ENCODE measurements at regions not wholly inside any gene's neighbourhood (a gene's known extent, or its start where the extent isn't known, plus 50 kb on each side); places are given as distances from the start of the nearest gene placed in this dataset.
A peak's percentile ranks its signal among the peaks of the same experiment; 100 is the strongest.

DNA sequence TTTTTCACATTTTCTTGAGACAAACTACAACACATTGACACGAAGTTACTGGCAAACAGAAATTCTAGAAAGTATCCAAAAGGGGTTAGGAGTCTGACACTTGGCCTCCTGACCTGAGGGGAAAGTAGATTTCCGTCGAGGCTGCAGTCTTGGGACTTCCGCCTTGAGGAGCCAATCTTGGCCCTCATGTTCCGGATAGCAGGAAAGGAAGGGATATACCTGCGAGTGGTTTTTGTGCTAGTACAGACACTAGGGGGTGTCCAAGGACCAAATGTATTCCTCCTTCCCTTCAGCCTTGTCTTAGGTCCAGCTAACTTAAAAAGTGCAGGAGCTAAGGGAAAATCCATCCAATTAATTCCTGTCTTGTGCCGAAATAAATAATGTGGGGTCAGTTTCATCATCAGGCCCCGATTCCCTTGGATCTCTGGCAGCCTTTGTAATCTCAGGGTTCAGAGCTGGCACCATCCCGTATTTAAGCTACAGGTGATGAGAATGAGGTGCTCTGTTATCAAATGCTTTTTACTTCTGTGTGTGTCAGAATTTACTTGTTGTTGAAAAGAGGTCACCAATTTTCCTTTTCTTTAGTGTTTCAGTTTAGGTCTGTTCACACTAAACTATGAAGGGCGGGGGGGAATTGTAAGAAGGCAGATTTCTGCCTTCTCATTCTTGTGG, 330.2 kb upstream of the FANCL start:
- no peak overlapping the region for H3K27ac ChIP-seq
- no peaks in the 10 kb centered on the region for H3K4me1 ChIP-seq
- FAIRE-seq (no peak), DNase-seq (ENCODE audit: low read depth in 1 of 2, low spot score in 1 of 2) (peak; percentile 44 to 87), ATAC-seq (peak; percentile 99 to 100)
- no peaks in the 10 kb centered on the region for H3K9me3 ChIP-seq
- H3K4me3 ChIP-seq, result no peak overlapping the region
- H3K4me2 ChIP-seq, result peak overlapping the region; percentile 52
- CTCF ChIA-PET, result interaction anchor here (0.6 to 2.3 kb wide), 20 partner anchors 12 to 1979 kb away, joined by 3 to 19 read pairs (median 3); no protein-coding TSS in a partner anchor
- POLR2A ChIA-PET, result interaction anchor here (0.5 kb wide), 1 partner anchor 64 kb away, joined by 3 read pairs; no protein-coding TSS in a partner anchor
- TF ChIP-seq E2F6 (IDR thresholded peaks at IDR 0.05; ENCODE audit: borderline replicate concordance, low read depth) (peak; percentile 74; the same call in 1 of the 2 replicates), REST (IDR thresholded peaks at IDR 0.05) (no peak), SMC3 (IDR thresholded peaks at IDR 0.05) (peak; percentile 89), MAX (IDR thresholded peaks at IDR 0.05) (peak; percentile 74), MAFK (IDR thresholded peaks at IDR 0.05; ENCODE audit: partially characterized antibody) (peak; percentile 30), RAD21 (conservative IDR thresholded peaks at IDR 0.05 in 1 of 2, IDR thresholded peaks at IDR 0.05 in 1 of 2) (peak; percentile 95 to 96), HMGXB4 (CRISPR knock-in tag; IDR thresholded peaks at IDR 0.05; ENCODE audit: borderline replicate concordance) (no peak)
- TF ChIP-seq, protein P1, sequence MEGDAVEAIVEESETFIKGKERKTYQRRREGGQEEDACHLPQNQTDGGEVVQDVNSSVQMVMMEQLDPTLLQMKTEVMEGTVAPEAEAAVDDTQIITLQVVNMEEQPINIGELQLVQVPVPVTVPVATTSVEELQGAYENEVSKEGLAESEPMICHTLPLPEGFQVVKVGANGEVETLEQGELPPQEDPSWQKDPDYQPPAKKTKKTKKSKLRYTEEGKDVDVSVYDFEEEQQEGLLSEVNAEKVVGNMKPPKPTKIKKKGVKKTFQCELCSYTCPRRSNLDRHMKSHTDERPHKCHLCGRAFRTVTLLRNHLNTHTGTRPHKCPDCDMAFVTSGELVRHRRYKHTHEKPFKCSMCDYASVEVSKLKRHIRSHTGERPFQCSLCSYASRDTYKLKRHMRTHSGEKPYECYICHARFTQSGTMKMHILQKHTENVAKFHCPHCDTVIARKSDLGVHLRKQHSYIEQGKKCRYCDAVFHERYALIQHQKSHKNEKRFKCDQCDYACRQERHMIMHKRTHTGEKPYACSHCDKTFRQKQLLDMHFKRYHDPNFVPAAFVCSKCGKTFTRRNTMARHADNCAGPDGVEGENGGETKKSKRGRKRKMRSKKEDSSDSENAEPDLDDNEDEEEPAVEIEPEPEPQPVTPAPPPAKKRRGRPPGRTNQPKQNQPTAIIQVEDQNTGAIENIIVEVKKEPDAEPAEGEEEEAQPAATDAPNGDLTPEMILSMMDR (IDR thresholded peaks at IDR 0.05), result peak; percentile 86
- 15% methylated on average over 10 of the region's 10 CpGs for WGBS (ENCODE audit: missing lambda C conversion rate)

- WGBS (ENCODE audit: missing lambda C conversion rate), result 44% methylated on average over 7 of the region's 7 CpGs
- H3K4me2 ChIP-seq, result no peak overlapping the region
- ATAC-seq, result no peak
- TF ChIP-seq, protein P2, sequence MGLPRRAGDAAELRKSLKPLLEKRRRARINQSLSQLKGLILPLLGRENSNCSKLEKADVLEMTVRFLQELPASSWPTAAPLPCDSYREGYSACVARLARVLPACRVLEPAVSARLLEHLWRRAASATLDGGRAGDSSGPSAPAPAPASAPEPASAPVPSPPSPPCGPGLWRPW (IDR thresholded peaks at IDR 0.05), result no peak
- TF ChIP-seq PHF8 (IDR thresholded peaks at IDR 0.05; ENCODE audit: borderline replicate concordance, low read depth), result no peak
- no peak for TF ChIP-seq TFCP2L1 (CRISPR knock-in tag; IDR thresholded peaks at IDR 0.05)
- no peak for TF ChIP-seq MAZ (IDR thresholded peaks at IDR 0.05; ENCODE audit: borderline replicate concordance, low read depth, low read length)
- TF ChIP-seq TP53 (CRISPR knock-in tag; IDR thresholded peaks at IDR 0.05), result no peak
- TF ChIP-seq JUN (IDR thresholded peaks at IDR 0.05), result no peak
- TF ChIP-seq MAX (IDR thresholded peaks at IDR 0.05), result no peak
- no peak for TF ChIP-seq ZC3H11A (IDR thresholded peaks at IDR 0.05)
- no peak for TF ChIP-seq RCOR1 (IDR thresholded peaks at IDR 0.05; ENCODE audit: low read depth, low read length)
- no peak for TF ChIP-seq ZNF302 (CRISPR knock-in tag; IDR thresholded peaks at IDR 0.05)
- no peak for TF ChIP-seq CHD4 (IDR thresholded peaks at IDR 0.05; ENCODE audit: borderline replicate concordance)
- no peak for TF ChIP-seq RAD21 (conservative IDR thresholded peaks at IDR 0.05 in 1 of 2, IDR thresholded peaks at IDR 0.05 in 1 of 2)
- TF ChIP-seq, protein P1 (IDR thresholded peaks at IDR 0.05), result no peak
- no peak for TF ChIP-seq NPAS2 (CRISPR knock-in tag; IDR thresholded peaks at IDR 0.05; ENCODE audit: borderline replicate concordance)
- no peak for TF ChIP-seq ZFP36 (IDR thresholded peaks at IDR 0.05; ENCODE audit: borderline replicate concordance, partially characterized antibody)
Observed at GRCh38 chr2:58569475-58570185, 328.5 kb upstream of the FANCL start.

More at GRCh38 chr2:58569475-58570185, 328.5 kb upstream of the FANCL start:
- H3K27ac ChIP-seq, result no peak overlapping the region
- DNase-seq (ENCODE audit: low read depth in 1 of 2, low spot score in 1 of 2), result no peak
- H3K4me1 ChIP-seq, result no peaks in the 10 kb centered on the region
- ChIA-PET POLR2A (no interaction called here), CTCF (interaction anchor here (0.6 to 2.3 kb wide), 3 partner anchors 15 to 250 kb away, joined by 4 to 19 read pairs (median 5); no protein-coding TSS in a partner anchor)
- FAIRE-seq, result no peak
- no peaks in the 10 kb centered on the region for H3K9me3 ChIP-seq
- no peak overlapping the region for H3K4me3 ChIP-seq

Data from A549 (cell line).